ENCODE measurements at regions not wholly inside any gene's neighbourhood (a gene's known extent, or its start where the extent isn't known, plus 50 kb on each side); places are given as distances from the start of the nearest gene placed in this dataset.

GRCh38 chr1:98340511-98340910 lies 321.0 kb upstream of the SNX7 start:
- no peaks in the 10 kb centered on the region for H3K36me3 ChIP-seq
- no peaks in the 10 kb centered on the region for H3K9me3 ChIP-seq (ENCODE audit: low read depth)
- no peak overlapping the region for H3K4me3 ChIP-seq

GRCh38 chr1:98336472-98337083 lies 324.9 kb upstream of the SNX7 start:
- H3K9ac ChIP-seq, result no peak overlapping the region
- no peaks in the 10 kb centered on the region for H3F3A ChIP-seq (ENCODE audit: low read depth)
- no peak overlapping the region for H2AFZ ChIP-seq (replicated peaks)
- no peaks in the 10 kb centered on the region for H3K36me3 ChIP-seq
- no peak overlapping the region for H3K4me3 ChIP-seq
- no peak overlapping the region for H3K27ac Mint-ChIP-seq
- H3K27ac ChIP-seq, result no peak overlapping the region
- no peaks in the 10 kb centered on the region for H3K36me3 Mint-ChIP-seq
- DNase-seq (ENCODE audit: low spot score), result no peak
- H3K27me3 Mint-ChIP-seq (ENCODE audit: insufficient read depth, low read depth), result no peaks in the 10 kb centered on the region
- H3K4me2 ChIP-seq, result no peak overlapping the region
- no peaks in the 10 kb centered on the region for H3K4me1 Mint-ChIP-seq
- no peak for TF ChIP-seq EZH2 (IDR thresholded peaks at IDR 0.05)
- no peak for TF ChIP-seq EZH2phosphoT487 (IDR thresholded peaks at IDR 0.05)
- no peak for TF ChIP-seq CTCF (IDR thresholded peaks at IDR 0.05)
- no peaks in the 10 kb centered on the region for H3K9me3 Mint-ChIP-seq
- H4K20me1 ChIP-seq (ENCODE audit: low read depth), result no peaks in the 10 kb centered on the region
- H3K9me3 ChIP-seq (ENCODE audit: low read depth), result no peaks in the 10 kb centered on the region
- no peaks in the 10 kb centered on the region for H3K27me3 ChIP-seq
- H3K79me2 ChIP-seq (ENCODE audit: low read depth), result no peaks in the 10 kb centered on the region
- H3K4me1 ChIP-seq, result no peaks in the 10 kb centered on the region
- H3K4me3 Mint-ChIP-seq, result no peak overlapping the region

More at GRCh38 chr1:98340511-98340910, 321.0 kb upstream of the SNX7 start:
- H3K36me3 Mint-ChIP-seq, result no peaks in the 10 kb centered on the region
- no peak for DNase-seq (ENCODE audit: low spot score)
- Histone ChIP-seq H3K4me2 (no peak overlapping the region), H3F3A (ENCODE audit: low read depth) (no peaks in the 10 kb centered on the region), H4K20me1 (ENCODE audit: low read depth) (no peaks in the 10 kb centered on the region), H3K9ac (no peak overlapping the region), H3K79me2 (ENCODE audit: low read depth) (no peaks in the 10 kb centered on the region), H3K4me1 (peaks cover 7% of the 10 kb centered on the region), H2AFZ (replicated peaks) (no peak overlapping the region), H3K27me3 (no peaks in the 10 kb centered on the region), H3K27ac (no peak overlapping the region)
- no peak overlapping the region for H3K27ac Mint-ChIP-seq
- H3K27me3 Mint-ChIP-seq (ENCODE audit: insufficient read depth, low read depth), result no peaks in the 10 kb centered on the region
- no peak overlapping the region for H3K4me3 Mint-ChIP-seq
- TF ChIP-seq CTCF (IDR thresholded peaks at IDR 0.05), result no peak
- no peak for TF ChIP-seq EZH2phosphoT487 (IDR thresholded peaks at IDR 0.05)
- no peak for TF ChIP-seq EZH2 (IDR thresholded peaks at IDR 0.05)
- peaks cover 10% of the 10 kb centered on the region for H3K4me1 Mint-ChIP-seq
- no peaks in the 10 kb centered on the region for H3K9me3 Mint-ChIP-seq

GRCh38 chr1:98333936-98334335 lies 327.6 kb upstream of the SNX7 start:
- no peaks in the 10 kb centered on the region for H3K9me3 ChIP-seq (ENCODE audit: low read depth)
- H3K79me2 ChIP-seq (ENCODE audit: low read depth), result no peaks in the 10 kb centered on the region
- H3K9me3 Mint-ChIP-seq, result no peaks in the 10 kb centered on the region
- H3F3A ChIP-seq (ENCODE audit: low read depth), result no peaks in the 10 kb centered on the region
- no peaks in the 10 kb centered on the region for H3K36me3 ChIP-seq
- no peaks in the 10 kb centered on the region for H3K4me1 ChIP-seq
- H3K27ac Mint-ChIP-seq, result no peak overlapping the region
- H3K27me3 ChIP-seq, result no peaks in the 10 kb centered on the region
- no peak overlapping the region for H3K9ac ChIP-seq
- no peak overlapping the region for H3K27ac ChIP-seq
- TF ChIP-seq EZH2 (IDR thresholded peaks at IDR 0.05), result no peak
- no peak for TF ChIP-seq CTCF (IDR thresholded peaks at IDR 0.05)
- no peaks in the 10 kb centered on the region for H3K36me3 Mint-ChIP-seq
- H3K4me3 Mint-ChIP-seq, result no peak overlapping the region
- no peaks in the 10 kb centered on the region for H4K20me1 ChIP-seq (ENCODE audit: low read depth)
- no peak overlapping the region for H3K4me3 ChIP-seq
- DNase-seq (ENCODE audit: low spot score), result no peak
- peaks cover 9% of the 10 kb centered on the region for H3K4me1 Mint-ChIP-seq
- H2AFZ ChIP-seq (replicated peaks), result no peak overlapping the region
- H3K4me2 ChIP-seq, result no peak overlapping the region
- H3K27me3 Mint-ChIP-seq (ENCODE audit: insufficient read depth, low read depth), result no peaks in the 10 kb centered on the region

All from neural progenitor cell (in vitro differentiated cells).